H1 (cell line): ENCODE measurements at regions not wholly inside any gene's neighbourhood (a gene's known extent, or its start where the extent isn't known, plus 50 kb on each side); places are given as distances from the start of the nearest gene placed in this dataset.

Experiments used
- CTCF ChIA-PET: fragments of 300-600 bp; sonication (Branson Sonifier 250); formaldehyde crosslinking; loops from one replicate; lab custom pipeline; 2021; ENCODE audit not compliant: partially characterized antibody; lab: Charles Lee
- POLR2A ChIA-PET: fragments of 300-600 bp; sonication (Branson Sonifier 250); formaldehyde crosslinking; loops from one replicate; lab custom pipeline; 2021; ENCODE audit warnings: inconsistent platforms; ENCODE audit not compliant: partially characterized antibody; lab: Charles Lee
- DNase-seq, 2 experiments: peaks; one replicate each; pipeline versions ENCODE4 v3.0.0 to v3.0.0-alpha.2; 2010 to 2022; ENCODE audit warnings: low spot score in 2 of 2, low read depth in 1 of 2, mixed read lengths in 1 of 2
- FAIRE-seq: peaks from 2 replicates; lab custom pipeline; 2011; peaks lifted over from hg19 to GRCh38; lab: Jason Lieb, UNC
- H2AFZ ChIP-seq: 2 replicates; pipeline ENCODE4 v1.8.1; 2012; ENCODE audit warnings: low read length, inconsistent platforms
- H2AK5ac ChIP-seq: 2 replicates; pipeline ENCODE4 v1.6.1; 2013; ENCODE audit warnings: low read depth, low read length
- H2BK120ac ChIP-seq: replicated peaks from 2 replicates; pipeline ENCODE3; 2013; ENCODE audit warnings: low read depth, low read length, inconsistent platforms
- H2BK12ac ChIP-seq: 2 replicates; pipeline ENCODE4 v1.6.1; 2013; ENCODE audit warnings: low read depth, low read length
- H2BK15ac ChIP-seq: 2 replicates; pipeline ENCODE4 v1.6.1; 2013; ENCODE audit warnings: low read length
- H2BK20ac ChIP-seq: 2 replicates; pipeline ENCODE4 v1.6.1; 2013; ENCODE audit warnings: low read length
- H2BK5ac ChIP-seq: 2 replicates; pipeline ENCODE4 v1.6.1; 2013; ENCODE audit warnings: low read depth, low read length
- H3K14ac ChIP-seq: 2 replicates; pipeline ENCODE4 v1.6.1; 2013; ENCODE audit warnings: inconsistent platforms; ENCODE audit not compliant: insufficient read length
- H3K18ac ChIP-seq: 2 replicates; pipeline ENCODE4 v1.6.1; 2013; ENCODE audit warnings: low read length; ENCODE audit errors: extremely low read depth
- H3K23ac ChIP-seq: 2 replicates; pipeline ENCODE4 v1.6.1; 2013; ENCODE audit warnings: inconsistent platforms; ENCODE audit not compliant: insufficient read length
- H3K23me2 ChIP-seq: 2 replicates; pipeline ENCODE4 v1.6.1; 2013; ENCODE audit warnings: low read depth, low read length
- H3K27ac ChIP-seq: 2 replicates; pipeline ENCODE4 v1.6.1; 2011; ENCODE audit warnings: low read depth, low read length, inconsistent platforms
- H3K27me3 ChIP-seq, 4 experiments: replicated peaks in 1 of 4; 1 replicate in 1 of 4; 2 replicates in 3 of 4; pipeline versions ENCODE4 v1.6.1 to v1.8.1; 2011 to 2013; ENCODE audit warnings: low read length in 3 of 4, mild to moderate bottlenecking in 3 of 4, inconsistent platforms in 2 of 4, mixed read lengths in 2 of 4, moderate library complexity in 1 of 4; ENCODE audit not compliant: control insufficient read depth in 3 of 4, insufficient read depth in 3 of 4; ENCODE audit errors: extremely low read depth in 1 of 4
- H3K36me3 ChIP-seq, 4 experiments: 2 replicates each; pipeline versions ENCODE4 v1.6.1 to v1.8.1; 2011 to 2013; ENCODE audit warnings: mild to moderate bottlenecking in 4 of 4, low read length in 3 of 4, moderate library complexity in 2 of 4, control low read depth in 1 of 4, inconsistent platforms in 1 of 4; ENCODE audit not compliant: insufficient read depth in 4 of 4, control insufficient read depth in 2 of 4
- H3K4ac ChIP-seq: replicated peaks from 2 replicates; pipeline ENCODE3; 2013; ENCODE audit warnings: low read length, low read depth, mixed read lengths, inconsistent platforms; ENCODE audit not compliant: insufficient read length
- H3K4me1 ChIP-seq, 4 experiments: replicated peaks in 1 of 4; 1 replicate in 1 of 4; 2 replicates in 3 of 4; pipeline versions ENCODE4 v1.6.1 to v1.8.1; 2011 to 2013; ENCODE audit warnings: low read length in 3 of 4, inconsistent platforms in 2 of 4, mixed read lengths in 1 of 4; ENCODE audit not compliant: insufficient read depth in 4 of 4, control insufficient read depth in 3 of 4
- H3K4me2 ChIP-seq, 2 experiments: 2 replicates each; pipeline versions ENCODE4 v1.6.1 to v1.8.1; 2011 to 2013; ENCODE audit warnings: low read depth in 2 of 2, low read length in 2 of 2, control low read depth in 1 of 2, inconsistent platforms in 1 of 2, mild to moderate bottlenecking in 1 of 2; ENCODE audit not compliant: insufficient read depth in 1 of 2
- H3K4me3 ChIP-seq, 4 experiments: fragments of 200-600, 300-600 bp in 1 of 4; sonication (generic), shearing (Covaris generic), sonication (Bioruptor Twin) in 1 of 4; 2 replicates each; pipeline versions ENCODE4 v1.5.1 to v1.8.1; 2011 to 2016; ENCODE audit warnings: low read length in 4 of 4, low read depth in 3 of 4, control low read depth in 2 of 4, inconsistent platforms in 2 of 4, mild to moderate bottlenecking in 2 of 4, mixed read lengths in 1 of 4, moderate library complexity in 1 of 4; ENCODE audit not compliant: insufficient read depth in 2 of 4; ENCODE audit errors: extremely low read depth in 1 of 4
- H3K56ac ChIP-seq: replicated peaks from 2 replicates; pipeline ENCODE3; 2013; ENCODE audit warnings: low read depth, mild to moderate bottlenecking, mixed read lengths, low read length, inconsistent platforms; ENCODE audit not compliant: insufficient read length
- H3K79me1 ChIP-seq: 2 replicates; pipeline ENCODE4 v1.6.1; 2013; ENCODE audit warnings: low read depth, low read length, control low read depth
- H3K79me2 ChIP-seq, 2 experiments: 2 replicates each; pipeline versions ENCODE4 v1.6.1 to v1.8.1; 2012 to 2013; ENCODE audit warnings: low read length in 2 of 2, mild to moderate bottlenecking in 2 of 2, inconsistent platforms in 1 of 2; ENCODE audit not compliant: insufficient read depth in 2 of 2, control insufficient read depth in 1 of 2
- H3K9ac ChIP-seq, 4 experiments: replicated peaks in 1 of 4; 1 replicate in 1 of 4; 2 replicates in 3 of 4; pipeline versions ENCODE4 v1.6.1 to v1.8.1; 2011 to 2013; ENCODE audit warnings: low read depth in 3 of 4, low read length in 3 of 4, control low read depth in 2 of 4, mild to moderate bottlenecking in 2 of 4, moderate library complexity in 2 of 4, inconsistent platforms in 1 of 4; ENCODE audit errors: extremely low read depth in 1 of 4
- H3K9me3 ChIP-seq, 2 experiments: 2 replicates each; pipeline versions ENCODE4 v1.6.1 to v1.8.1; 2012 to 2013; ENCODE audit warnings: mild to moderate bottlenecking in 2 of 2, moderate library complexity in 2 of 2, control low read depth in 1 of 2, inconsistent platforms in 1 of 2, low read depth in 1 of 2, low read length in 1 of 2, mixed read lengths in 1 of 2; ENCODE audit not compliant: insufficient read depth in 2 of 2
- H4K20me1 ChIP-seq, 2 experiments: replicated peaks in 1 of 2; 2 replicates each; pipeline versions ENCODE3 to v1.8.1; 2011 to 2013; ENCODE audit warnings: inconsistent platforms in 2 of 2, low read length in 2 of 2, mild to moderate bottlenecking in 1 of 2; ENCODE audit not compliant: insufficient read depth in 2 of 2, control insufficient read depth in 1 of 2
- H4K5ac ChIP-seq: 2 replicates; pipeline ENCODE4 v1.6.1; 2013; ENCODE audit warnings: low read length, low read depth, mixed read lengths, inconsistent platforms; ENCODE audit not compliant: insufficient read length
- H4K8ac ChIP-seq: 2 replicates; pipeline ENCODE4 v1.8.0; 2013; ENCODE audit warnings: mild to moderate bottlenecking, moderate library complexity, low read length, inconsistent platforms; ENCODE audit not compliant: insufficient read depth; ENCODE audit errors: extremely low read depth
- H4K91ac ChIP-seq: replicated peaks from 2 replicates; pipeline ENCODE3; 2013; ENCODE audit warnings: low read length, mixed read lengths, inconsistent platforms; ENCODE audit not compliant: insufficient read length
- HDAC6 ChIP-seq: IDR thresholded peaks from one replicate; pipeline ENCODE4 v1.7.1; 2012; ENCODE audit warnings: low read depth, mild to moderate bottlenecking, inconsistent platforms, low read length, moderate library complexity
- WGBS, 2 experiments: shearing (Covaris generic) in 1 of 2; methylation state at CpG; one replicate each; pipeline versions ENCODE4 v1.1.6 to v1.1.7; 2013 to 2015; ENCODE audit warnings: low lambda C conversion rate in 2 of 2, mixed read lengths in 2 of 2, inconsistent platforms in 1 of 2, low coverage in 1 of 2, missing lambda C conversion rate in 1 of 2; ENCODE audit not compliant: insufficient replicate concordance in 2 of 2, insufficient coverage in 1 of 2, insufficient read length in 1 of 2; ENCODE audit errors: extremely low coverage in 1 of 2, missing lambda C conversion rate in 1 of 2; 5-methylcytosine and 5-hydroxymethylcytosine counted together

DNA sequence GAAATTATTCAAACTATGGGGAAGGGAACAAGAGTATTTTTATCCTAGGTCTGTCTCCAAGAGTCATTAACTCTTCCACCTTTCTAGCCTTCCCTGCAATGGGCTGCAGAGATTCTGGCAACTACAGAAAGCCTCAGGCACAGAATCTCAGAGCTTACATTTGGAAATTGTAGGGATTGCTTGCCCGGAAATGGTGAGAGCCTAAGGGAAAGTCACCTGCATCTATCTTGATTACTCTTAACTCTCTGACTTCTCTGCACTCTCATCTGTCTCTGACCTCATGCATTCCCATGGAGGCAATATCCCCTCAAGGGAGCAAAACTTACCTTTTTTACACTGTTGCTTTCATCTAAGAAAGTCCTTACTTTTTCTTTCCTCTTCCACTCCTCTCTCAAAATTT lies 513.2 kb upstream of the MARCKS start:
- Histone ChIP-seq H2AFZ (no peak overlapping the region), H3K56ac (no peak overlapping the region), H3K14ac (no peak overlapping the region), H3K4me3 (no peak overlapping the region), H2BK5ac (no peak overlapping the region), H3K79me1 (no peaks in the 10 kb centered on the region), H3K4ac (no peak overlapping the region), H3K27me3 (no peaks in the 10 kb centered on the region), H3K23ac (no peak overlapping the region), H4K5ac (no peak overlapping the region), H3K9me3 (no peaks in the 10 kb centered on the region), H2BK12ac (no peak overlapping the region), H3K4me1 (0 out of 7 replicates have a peak, but pooled peaks cover 0 to 2% (median 0%) of the 10 kb centered on the region in 4 experiments), H3K4me2 (no peak overlapping the region), H4K8ac (no peak overlapping the region), H2BK120ac (no peak overlapping the region), H2AK5ac (no peak overlapping the region), H4K20me1 (no peaks in the 10 kb centered on the region), H3K23me2 (peaks cover 2% of the 10 kb centered on the region; the same call in 1 of the 2 replicates), H2BK20ac (no peak overlapping the region), H3K27ac (no peak overlapping the region), H2BK15ac (no peak overlapping the region), H3K79me2 (no peaks in the 10 kb centered on the region), H3K18ac (no peak overlapping the region), H4K91ac (no peak overlapping the region), H3K9ac (no peak overlapping the region), H3K36me3 (no peaks in the 10 kb centered on the region)
- FAIRE-seq (no peak), DNase-seq (no peak)
- CTCF ChIA-PET = no interaction called here
- WGBS, 2 experiments = 86% methylated on average over 1 of the region's 1 CpG; no CpG with 5 or more reads in 1 of the 2 experiments
- TF ChIP-seq HDAC6 = no peak
- POLR2A ChIA-PET = no interaction called here
